NCI-H146 treated with DMSO at 0.1 percent for 48 hours (cell line): ENCODE measurements at regions not wholly inside any gene's neighbourhood (a gene's known extent, or its start where the extent isn't known, plus 50 kb on each side); places are given as distances from the start of the nearest gene placed in this dataset.

Experiments used
- DNase-seq: peaks from one replicate; lab custom pipeline; 2025; ENCODE audit not compliant: unreplicated experiment; lab: John Stamatoyannopoulos, UW

DNA sequence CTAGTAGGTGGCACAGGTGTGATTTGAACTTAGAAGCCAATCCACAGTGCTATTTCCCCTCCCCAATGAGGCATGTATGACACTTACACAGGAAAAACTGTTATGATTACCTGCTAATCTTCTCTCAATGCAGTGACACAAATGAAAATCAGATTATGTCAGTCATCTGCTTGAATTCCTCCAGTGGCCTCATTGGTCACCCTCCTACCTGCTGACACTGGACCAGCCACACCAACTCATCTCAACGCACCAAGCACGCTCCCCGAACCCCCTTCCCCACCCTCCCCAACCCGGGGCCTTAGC is 82.2 kb upstream of the SEC11C start:
- DNase-seq = no peak

DNA sequence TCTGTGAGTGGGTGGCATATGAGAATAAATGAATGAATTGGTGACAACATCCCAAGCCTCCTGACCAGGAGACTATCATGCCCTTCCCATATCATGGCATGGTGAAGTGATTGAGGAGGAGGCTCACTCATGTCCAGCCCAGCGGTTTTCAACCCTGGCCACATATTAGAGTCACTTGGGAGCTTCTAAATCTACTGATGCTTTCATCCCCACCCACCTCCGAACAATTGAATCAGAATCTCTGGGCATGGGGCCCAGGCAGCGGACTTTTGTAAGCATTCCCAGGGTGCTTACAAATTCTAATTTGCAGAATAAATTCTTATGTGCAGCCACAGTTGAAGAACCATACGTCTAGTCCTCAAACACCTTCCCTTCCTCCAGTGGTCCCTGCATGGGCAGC is 81.7 kb upstream of the SEC11C start:
- DNase-seq = no peak

DNA sequence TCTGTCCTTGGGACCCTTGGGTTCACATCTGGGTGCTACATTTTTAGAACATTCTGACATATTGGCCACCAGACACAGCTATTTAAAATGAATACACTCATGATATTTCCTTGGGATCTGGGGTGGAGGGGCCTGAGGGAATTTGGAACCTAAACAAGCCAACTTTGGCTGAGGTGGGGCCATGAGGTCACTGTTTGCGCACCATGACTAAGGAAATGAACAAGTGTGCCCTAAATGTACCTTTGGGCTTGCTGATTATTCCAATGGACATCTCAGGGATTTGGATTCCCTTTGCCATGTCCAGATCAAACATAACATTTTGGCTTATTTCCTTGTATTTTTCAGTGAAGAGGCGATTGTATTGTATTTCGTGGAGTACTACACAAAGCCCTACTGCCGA is 80.5 kb upstream of the SEC11C start:
- no peak for DNase-seq

DNA sequence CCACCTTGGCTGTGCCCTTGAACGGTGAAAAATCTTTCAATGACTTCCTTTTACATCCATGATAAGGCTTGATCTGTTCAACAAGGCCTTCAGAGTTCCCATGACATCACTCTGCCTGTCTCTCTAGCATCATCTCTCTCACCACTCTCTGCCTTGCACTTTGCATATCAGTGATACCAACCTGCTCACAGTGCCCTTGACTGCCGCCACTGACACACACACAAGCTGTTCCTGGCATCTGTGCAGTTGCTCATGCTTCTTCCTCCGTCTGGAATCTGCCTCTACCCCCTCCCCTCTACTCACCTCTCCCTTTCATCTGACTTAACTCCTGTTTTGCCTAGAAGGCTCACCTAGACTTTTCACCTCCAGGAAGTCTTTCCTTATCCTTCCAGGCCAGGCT is 79.1 kb upstream of the SEC11C start:
- no peak for DNase-seq

DNA sequence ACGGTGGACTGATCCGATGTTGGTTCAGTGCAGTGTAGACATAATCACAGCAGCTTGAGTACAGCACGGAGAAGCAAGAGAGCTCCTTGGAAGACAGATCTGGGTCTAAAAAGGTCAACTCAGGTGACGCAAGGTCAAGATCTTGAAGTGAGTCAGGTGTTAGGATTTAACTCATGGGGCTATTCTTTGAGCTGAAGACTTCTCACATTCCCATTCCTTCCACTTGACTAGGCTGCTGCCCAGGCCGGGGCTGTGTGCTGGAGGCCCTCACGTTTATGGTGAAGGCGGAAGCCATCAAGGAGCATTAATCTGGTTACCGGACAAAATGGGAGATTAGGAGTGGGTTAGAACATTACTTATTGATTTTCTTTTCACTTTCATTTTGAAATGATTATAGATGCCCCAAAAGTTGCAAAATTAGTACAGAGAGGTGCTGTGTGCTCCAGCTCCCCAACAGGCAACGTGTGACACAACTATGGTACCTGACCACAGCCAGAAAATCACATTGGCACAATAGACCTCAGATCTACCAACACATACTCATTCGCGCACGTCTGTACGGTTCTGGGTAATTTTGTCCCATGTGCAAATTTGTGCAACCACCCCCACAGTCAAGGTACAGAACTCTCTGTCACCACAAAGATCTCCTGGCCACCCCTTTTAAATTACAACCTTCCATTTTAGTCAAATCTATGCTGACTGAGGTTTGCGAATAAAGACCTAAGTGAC is 77.6 kb upstream of the SEC11C start:
- DNase-seq = no peak

DNA sequence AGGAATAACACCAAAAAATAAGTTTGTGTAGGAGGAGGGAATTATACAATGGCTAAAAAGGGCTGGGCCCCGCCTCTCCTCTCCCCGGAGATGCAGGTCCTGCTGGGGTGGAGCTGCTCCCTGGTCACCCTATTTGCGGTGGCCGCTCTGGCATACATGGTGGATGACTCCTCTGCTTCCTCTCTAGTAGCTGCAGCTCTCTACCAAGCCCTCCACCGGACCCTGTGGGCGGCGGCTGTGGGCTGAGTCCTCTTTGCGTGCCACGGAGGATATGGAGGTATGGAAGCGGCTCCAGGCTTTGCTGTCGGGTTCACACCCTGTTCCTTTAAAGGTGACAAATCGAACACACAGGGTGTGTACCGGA is 77.1 kb upstream of the SEC11C start:
- no peak for DNase-seq

DNA sequence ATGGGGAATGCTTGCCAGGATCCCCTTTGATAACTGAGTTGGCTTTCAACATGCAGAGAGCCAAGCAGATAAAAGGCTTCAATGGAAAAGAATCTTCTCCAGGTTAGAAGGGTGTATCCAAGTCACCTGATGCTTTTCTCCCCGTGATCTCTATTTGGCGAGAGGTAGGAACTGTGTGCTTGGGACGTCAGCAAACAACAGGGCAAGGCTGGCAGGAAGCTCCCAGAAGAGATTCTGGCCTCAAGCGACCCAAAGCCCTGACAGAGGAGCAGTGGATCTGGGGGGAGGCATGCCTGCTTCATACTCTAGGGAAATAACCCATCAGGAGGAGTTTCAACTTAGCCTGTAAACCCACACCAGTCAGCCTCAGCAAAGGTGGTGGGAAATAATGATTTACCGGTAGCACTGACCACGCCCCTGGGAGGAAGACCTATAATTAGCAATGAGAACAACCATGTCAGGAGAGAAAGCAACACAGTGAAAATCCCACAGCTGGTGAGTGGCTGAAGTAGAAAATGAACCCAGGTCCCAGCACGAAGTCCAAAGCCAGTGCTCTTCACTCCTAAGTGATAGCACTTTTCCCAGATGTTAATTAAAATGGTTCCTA is 76.3 kb upstream of the SEC11C start:
- DNase-seq = peak; percentile 50

DNA sequence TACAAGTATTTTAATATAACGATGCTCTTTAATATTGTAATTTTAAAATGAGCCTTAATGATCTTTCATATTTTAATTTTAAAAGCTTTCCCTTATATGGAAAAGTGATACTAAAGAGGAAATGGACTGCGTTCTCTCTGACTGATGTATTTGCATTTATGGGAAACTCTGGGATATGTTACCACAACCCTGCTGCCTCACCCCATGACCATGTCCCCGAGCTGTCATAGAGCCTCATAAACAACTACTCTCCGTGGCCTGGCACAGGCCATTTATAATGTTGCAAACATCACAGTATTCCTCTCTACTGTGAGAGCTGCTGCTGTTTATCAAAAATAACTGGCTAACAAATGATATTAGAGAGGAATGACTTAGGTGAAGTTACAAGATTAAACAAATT is 75.8 kb upstream of the SEC11C start:
- DNase-seq = no peak

DNA sequence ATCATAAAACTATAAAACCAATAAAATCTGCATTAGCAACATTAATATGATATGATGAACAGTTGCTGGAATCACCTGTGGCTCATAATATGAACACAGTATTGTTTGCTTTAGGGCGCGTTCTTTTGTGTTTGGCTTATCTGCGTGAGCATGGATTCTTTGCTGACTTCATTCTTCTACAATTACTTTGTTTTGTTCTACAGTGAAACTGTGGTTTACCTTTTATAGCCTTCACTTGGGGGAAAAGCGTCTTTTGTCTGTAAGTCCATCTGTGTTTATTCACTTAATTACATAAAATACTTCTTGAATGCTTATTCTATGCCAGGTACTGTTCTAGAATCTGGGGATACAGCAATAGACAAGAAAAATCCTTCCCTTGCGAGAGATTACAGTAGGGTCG is 74.0 kb upstream of the SEC11C start:
- DNase-seq = peak; percentile 99

DNA sequence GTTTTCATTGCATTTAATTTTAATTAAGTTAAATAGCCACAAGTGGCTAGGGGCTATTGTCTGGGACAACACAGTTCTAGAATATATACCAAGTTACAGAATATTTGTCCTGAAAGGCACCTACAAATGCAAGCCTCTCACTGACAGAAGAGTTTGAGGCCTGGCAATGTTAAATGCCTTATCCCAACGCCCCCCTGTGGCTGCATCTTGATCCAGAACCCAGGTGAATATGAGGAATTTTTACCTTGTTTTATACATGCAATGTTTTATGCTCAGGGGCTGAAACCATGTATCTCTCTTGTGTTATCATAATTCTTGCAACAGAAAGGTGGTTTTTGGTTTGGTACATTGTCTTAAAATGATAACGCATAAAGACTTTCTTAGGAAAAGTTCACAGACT is 71.8 kb upstream of the SEC11C start:
- peak; percentile 68 for DNase-seq

DNA sequence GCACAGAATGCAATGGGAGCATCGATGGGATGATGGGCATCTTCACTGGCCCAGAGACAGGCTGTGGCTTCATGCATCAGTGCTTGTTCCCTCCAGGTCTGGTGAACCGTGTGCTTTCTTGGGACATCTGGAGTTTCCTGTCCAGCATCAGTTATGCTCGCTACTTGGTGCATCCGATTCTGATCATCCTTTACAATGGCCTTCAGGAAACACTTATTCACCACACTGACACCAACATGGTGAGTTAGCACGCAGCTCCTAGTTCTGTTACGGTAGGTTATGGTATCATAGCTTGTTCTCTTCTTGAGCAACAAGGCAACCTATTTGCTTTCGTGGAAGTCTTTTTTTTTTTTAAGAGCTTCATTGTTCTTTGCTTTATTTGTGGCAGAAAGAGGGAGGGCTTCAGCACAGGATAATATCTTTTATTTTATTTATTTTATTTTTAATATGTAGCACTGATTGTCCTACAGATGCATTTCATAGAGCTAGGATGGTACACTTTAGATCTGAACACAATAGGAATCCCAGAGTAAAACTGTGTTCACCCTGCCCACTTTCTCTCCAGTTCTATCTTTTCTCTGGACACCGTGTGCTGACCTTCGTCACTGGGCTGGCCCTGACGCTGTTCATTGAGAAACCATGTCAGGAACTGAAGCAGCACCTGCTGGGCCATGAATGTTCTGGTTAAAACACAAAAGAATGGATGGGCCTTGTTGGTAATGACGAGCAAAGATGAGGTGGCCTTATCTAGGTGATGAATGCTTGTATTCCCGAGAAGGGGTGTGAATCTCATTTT is 71.2 kb upstream of the SEC11C start:
- no peak for DNase-seq

DNA sequence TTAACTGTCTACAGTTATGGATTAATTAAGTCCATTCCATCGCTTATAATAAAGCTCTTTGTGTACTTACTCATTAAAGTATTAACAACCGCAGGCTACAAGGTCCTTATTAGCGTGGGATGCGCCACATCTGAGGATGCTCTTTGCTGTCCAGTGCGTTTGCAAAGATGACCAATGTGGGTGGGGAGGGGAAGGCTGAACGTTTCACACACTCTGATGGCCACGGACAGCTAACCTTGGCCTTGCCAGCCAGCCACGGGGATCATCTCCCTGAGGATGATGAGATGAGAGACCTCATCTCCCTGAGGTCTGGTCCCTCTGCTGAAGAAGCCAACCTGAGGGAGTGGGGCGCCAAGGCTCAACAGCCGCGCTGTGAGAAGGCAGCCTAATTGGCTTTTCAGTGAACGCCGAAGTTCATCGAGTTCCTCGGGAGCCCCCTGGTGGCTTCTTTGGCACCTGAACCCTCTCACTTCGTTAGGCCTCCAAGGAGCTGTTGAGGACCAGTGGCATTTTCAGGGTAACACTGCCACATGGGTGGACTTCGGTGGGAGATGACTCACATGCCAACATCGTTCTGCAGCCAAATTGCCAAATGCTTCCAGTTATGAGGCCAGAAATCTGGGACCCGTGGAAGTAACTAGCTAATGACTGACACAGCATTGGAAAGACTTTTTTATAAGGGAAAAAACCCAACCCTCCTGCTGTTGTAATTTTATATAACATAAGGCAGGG is 69.3 kb upstream of the SEC11C start:
- peak; percentile 87 for DNase-seq

DNA sequence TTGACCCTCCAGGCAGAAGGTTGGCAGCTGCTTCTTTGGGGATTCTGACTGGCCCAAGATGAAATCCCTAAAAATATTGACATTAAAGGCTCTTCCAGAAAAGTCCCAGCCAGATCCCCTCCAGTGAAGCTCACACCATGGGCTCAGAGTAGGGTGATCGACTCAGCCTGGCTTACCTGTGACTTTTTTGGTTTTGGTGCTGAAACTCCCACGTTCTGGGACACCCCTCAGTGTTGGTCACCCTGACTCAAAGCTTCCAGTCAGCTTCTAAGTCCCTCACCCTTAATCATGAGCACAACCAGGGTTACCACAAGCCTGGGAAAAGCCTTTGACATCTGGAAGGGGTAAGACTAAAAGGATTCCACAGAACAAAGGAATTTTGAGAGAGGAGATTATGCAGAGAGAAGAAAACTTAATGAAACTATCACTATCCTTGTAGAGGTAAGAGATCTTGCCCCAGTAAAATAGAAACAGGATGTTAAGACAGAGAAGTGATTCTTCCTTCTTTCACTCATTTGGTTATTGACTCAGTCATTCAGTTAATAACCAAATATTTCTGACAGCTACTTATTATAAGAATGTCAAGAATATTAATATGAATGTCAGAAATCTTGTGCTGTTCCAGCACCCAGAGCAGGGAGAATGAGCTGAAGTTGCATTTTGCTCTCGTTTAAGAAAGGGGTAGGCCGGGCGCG is 66.8 kb upstream of the SEC11C start:
- DNase-seq = no peak

DNA sequence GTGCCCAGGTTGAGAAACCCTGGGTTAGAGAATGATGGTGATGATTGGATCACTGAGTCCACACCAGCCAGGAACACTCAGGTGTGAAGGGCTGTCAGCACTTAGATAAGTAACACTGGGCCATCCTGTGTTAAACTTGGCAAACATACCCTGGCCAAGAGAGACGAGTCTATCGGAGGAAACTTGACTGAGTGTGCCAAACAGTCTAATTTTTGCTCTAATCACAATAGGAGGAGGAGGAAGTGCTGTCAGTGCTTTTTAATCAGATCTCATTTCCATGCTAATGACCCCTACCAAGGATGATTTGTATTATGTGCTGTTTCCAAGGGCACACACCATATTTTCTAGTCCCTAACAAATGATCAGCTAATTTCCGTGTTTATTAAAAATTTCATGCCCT is 63.8 kb upstream of the SEC11C start:
- no peak for DNase-seq

DNA sequence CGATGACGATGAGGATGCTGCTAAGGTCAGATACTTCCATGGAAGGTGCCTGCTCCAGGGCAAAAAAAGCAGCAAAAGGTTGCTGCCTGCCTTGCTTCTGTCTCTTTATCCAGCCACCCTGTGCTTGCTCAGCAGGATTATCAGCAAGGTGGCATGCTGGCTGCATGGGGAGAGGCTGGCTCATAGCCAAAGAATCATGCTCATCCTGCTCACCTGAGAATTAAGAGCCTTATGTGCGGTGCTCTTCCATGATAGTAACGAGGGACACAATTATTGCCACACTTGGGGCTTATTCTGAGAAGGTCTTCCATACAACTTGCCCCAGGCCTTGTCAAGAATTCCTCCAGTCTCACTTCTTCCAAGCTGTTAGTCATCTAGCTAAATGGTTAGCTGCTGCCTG is 60.4 kb upstream of the SEC11C start:
- DNase-seq = peak; percentile 86

DNA sequence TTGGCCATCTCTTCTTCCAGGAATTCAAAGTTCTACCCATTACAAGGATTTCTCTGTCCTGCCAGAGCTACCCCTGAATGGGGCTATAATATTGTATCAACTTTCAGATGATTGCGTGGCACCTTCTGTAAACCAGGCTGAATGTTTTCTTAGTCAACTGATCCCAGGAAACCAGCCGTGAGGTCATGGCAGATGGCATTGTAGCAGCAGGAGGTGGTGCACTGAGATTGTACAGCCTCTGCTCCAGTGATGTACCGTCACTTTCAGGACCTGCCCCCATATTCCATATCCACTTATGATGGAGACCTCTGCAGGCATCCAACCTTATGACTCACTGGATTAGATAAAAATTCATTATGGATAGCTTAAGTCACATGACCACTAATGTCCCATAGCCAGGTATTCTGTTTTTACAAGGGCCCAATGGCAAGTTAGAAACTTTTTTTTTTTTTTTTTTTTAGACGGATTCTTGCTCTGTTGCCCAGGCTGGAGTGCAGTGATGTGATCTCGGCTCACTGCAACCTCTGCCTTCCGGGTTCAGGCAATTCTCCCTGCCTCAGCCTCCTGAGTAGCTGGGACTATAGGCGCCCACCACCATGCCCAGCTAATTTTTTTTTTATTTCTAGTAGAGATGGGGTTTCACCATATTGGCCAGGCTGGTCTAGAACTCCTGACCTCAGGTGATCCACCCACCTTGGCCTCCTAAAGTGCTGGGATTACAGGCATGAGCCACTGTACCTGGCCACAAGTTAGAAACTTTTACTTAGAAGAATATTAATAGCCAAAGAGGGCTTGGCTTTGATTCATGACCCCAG is 59.8 kb upstream of the SEC11C start:
- DNase-seq = peak; percentile 98

DNA sequence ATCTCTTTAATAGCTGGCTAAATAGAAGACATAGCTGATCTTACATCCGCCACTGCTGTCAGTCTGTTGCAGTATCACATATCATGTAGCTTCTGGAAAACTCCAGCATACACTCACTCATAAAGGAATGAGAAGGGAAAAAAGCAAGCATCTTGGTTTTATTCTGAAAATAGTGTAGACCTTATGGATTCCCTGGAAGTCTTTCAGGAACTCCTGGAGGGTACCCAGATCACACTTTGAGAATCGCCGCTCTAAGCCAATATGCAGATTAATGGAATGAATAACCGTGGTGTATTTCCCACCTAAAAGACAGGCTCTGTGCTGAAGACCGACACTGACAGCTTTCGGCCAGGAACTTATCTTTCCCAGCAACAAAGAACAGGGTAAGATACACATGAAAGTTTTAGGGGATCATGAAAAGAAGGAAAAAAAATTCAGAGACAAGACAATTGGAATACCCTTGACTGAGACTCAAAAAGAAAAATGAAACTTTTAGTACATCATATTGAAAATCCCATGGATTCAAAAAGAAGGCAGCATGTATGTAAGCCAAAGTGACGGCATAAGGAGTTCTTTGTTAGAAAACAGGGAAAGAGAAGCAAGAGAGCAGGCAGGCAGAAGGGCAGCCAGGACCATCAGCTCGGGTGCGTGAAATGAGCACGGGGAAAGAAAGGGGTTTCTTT is 56.4 kb upstream of the SEC11C start:
- no peak for DNase-seq

DNA sequence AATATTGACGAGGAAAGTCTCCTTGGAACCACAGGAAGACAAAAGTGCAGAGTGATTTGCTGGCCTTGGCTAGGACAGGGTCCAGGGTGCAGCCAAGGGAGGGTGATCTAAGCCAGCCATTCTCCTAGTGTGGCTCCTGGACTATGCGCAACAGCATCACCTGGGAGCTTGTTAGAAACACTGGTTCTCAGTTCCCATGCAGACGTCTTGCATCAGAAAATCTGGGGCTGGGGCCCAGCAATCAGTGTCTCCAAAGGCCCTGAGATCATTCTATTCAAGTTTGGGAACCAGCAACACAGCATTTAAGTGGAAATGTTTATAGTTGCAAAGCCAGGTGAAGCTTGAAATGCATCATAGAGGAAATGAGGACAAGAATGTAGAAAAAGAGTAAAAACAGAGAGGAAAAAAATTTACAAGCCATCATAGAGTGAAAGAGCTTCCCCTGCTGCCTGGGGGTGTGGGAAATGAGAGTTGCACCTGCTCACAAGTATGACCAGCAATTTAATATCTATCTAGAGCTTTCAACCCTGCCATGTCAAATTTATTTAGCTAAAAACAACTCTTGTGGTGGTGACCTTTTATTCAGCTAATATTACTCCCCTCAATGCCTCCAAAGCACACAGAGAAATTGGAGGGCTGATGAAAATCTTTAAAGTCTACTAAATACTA is 54.4 kb upstream of the SEC11C start:
- DNase-seq = peak; percentile 58

DNA sequence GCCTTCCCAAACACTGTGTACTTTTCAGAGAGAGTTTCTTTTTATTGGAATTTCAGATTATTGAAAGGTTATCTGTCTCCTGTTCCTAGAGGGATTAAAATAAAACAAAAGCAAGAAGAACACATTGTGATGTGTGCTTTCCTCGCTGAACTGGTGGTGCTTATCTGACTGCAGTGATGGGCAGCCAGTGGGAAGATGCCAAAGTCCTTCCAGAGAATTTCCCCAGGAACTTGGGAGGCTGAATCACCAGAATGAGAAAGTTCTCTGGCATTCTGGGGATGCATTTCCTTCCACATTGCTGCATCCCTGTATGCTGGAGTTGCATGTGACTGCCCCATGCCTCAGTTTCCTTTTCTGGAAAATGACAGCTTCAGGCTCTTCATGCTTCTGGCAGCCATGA is 53.9 kb upstream of the SEC11C start:
- DNase-seq = no peak
